PC-9 (cell line): ENCODE measurements at regions not wholly inside any gene's neighbourhood (a gene's known extent, or its start where the extent isn't known, plus 50 kb on each side); places are given as distances from the start of the nearest gene placed in this dataset.

Experiments
- CTCF ChIP-seq: fragments of 200-600 bp; sonication (generic); conservative IDR thresholded peaks from 2 replicates; pipeline ENCODE4 v1.6.1; 2017; ENCODE audit warnings: mixed run types, antibody characterized with exemption, mild to moderate bottlenecking, moderate library complexity
- EZH2 ChIP-seq: fragments of 200-600 bp; sonication (generic); IDR thresholded peaks from 2 replicates; pipeline ENCODE4 v1.8.0; 2017; ENCODE audit warnings: antibody characterized with exemption, low read depth

GRCh38 chr1:81679942-81680341 is 120.8 kb upstream of the ADGRL2 start:
- TF ChIP-seq CTCF (no peak), EZH2 (no peak)
